NCI-H1436 (cell line): ENCODE measurements at regions not wholly inside any gene's neighbourhood (a gene's known extent, or its start where the extent isn't known, plus 50 kb on each side); places are given as distances from the start of the nearest gene placed in this dataset.
"Not testable (repeated sequence)": the region's sequence is repeated elsewhere in the genome, so short reads cannot be mapped to it uniquely, and the experiment has no call there.

ENCODE experiments used
- DNase-seq: peaks from one replicate; lab custom pipeline; 2025; lab: John Stamatoyannopoulos, UW

DNA sequence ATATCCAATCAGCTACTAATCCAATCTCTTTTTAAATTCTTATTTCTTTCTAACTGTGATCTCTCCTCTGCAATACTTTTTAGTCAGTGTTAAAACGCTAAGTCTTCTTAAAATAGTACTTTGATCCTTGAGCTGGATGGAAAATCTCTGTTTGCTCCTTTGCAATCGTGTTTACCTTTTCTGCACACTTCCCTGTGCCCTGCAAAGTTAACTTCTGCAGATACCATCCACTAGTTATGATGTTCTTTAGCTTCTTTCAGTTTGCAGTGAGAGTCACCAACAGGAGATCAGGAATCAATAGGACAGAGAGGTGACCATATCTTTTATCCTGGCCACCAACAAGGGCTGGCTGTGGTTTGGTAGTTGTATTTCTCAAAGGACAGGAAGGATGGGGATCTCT lies 391.5 kb downstream of the GASK1B start:
- no peak for DNase-seq

DNA sequence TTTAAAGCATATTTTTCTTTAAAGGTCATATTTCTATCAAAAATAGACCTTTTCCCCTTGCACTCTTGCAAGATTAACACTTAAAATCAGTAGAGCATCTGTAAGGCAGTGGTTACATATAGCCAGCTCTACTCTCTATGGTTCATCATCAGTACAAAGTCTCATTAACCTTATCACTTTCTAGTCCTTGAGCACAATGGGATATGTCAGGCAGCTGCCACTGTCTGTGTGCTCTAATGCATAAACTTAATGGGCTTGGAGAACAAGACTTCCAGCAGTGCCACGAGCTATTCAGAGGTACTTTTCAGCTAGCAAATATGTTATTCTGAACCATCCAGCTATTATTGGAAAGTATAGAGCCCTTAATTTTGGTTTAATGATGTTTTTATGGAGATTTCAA lies 393.7 kb downstream of the GASK1B start:
- no peak for DNase-seq

DNA sequence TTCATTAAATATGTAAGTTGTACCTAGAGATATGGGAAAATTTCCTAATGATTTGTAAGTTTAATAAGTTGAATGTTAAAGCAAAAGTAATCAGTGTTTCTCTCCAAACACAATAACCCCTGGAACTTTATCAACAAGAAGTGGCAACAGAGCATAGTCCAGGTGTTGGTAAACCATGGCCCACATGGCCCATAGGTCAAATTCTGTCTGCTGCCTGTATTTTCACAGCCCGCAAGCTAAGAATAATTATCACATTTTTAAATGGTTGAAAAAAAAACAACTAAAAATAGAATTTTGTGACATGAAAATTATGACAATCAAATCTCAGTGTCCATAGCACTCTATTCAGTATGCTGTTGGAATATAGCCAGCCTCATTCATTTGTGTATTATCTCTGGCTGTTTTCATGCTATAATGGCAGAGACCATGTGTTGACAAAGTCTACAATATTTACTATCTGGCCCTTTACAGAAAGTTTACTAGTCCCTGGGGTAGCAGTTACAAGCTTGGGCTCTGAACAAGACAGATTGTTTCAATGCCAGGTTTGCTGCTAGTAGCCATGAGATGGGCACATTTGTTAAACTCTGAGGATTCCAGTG lies 395.8 kb downstream of the GASK1B start:
- DNase-seq: no peak

DNA sequence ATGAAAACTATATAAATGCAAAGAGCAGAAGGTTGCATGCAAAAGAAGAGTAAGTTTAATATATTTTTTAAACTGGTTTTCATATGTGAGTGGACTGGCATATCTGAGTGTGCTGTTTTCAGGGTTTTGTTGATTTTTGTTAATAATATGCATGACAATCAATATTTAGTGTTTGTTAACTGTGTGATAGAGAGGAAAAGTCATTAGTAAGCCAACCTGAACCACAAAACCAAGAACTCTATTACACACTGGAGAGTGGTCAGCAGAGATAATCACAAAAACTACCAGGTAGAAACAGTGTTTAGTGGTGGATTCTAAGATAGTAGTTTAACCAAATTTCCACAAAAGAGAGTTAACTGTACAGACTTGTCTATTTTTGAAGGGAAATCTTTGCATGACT lies 396.9 kb downstream of the GASK1B start:
- no peak for DNase-seq

DNA sequence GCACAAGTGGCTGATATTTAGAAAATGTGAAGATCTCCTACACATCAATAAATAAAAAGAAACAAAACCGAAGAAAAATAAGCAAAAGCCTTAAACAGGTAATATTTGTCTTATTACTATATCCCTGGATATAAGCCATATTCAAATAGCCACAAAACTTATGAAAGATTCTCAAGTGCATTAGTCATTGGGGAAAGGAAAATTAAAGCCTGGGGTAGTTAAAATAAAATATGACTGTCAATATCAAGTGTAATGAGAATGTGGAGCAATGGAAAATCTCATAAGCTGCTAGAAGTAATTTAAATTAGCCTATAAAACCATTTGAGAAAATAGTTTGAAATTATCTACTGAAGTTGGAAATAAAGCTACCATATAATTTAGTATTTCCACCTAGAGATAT lies 399.9 kb downstream of the GASK1B start:
- no peak for DNase-seq

DNA sequence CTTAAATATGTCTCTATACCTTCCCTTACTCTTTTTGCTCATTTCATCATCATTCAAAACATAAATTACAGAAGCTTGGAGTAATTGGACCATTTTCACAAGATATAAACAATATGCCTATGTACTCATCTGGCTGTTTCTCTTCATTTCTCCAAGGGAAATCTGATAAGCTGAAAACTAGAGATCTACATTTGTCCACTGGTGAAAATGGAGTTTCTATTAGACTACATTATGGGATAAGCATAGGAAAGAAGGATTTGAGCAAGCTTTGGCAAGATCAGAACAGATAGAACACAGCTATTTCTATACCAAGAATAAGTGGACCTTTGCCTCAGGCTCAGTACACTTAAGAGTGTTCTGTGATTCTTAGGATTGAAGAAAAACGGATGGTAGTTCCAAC lies 404.4 kb downstream of the GASK1B start:
- DNase-seq: no peak

DNA sequence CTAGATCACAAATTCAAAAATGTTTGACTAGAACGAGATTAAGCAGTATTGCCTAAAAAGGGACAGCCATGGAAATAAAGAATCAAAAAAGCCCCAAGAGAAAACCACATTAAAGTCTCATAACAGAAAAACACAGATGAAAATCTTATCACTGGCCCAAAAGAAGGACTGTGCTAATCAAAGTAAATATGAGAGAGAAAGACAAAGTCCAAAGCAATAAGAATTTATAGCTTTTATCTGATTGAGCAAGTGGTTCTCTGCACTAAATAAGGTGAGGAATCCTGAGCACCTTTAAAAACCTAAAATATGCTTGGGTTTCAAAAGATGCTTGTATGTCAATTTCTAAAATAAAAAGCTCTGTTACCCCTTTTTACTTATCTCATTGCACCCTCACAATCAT lies 409.3 kb downstream of the GASK1B start:
- DNase-seq: no peak

DNA sequence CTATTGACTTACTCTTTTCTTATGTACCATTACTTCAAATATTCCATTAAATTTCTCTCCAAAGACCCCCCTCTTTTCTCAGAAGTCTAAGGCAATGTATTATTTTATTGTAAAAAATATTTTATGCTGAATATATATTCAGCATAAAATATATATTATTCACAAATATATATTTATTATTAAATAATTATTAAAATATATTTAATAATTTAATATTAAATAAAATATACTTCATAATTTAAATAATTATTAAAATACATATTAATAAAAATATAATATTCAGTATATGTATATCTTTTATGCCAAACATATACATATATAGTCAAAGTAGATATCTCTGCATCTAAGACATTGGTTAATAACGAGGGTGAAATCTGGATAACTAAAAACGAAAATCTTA lies 418.4 kb downstream of the GASK1B start:
- DNase-seq: no peak

DNA sequence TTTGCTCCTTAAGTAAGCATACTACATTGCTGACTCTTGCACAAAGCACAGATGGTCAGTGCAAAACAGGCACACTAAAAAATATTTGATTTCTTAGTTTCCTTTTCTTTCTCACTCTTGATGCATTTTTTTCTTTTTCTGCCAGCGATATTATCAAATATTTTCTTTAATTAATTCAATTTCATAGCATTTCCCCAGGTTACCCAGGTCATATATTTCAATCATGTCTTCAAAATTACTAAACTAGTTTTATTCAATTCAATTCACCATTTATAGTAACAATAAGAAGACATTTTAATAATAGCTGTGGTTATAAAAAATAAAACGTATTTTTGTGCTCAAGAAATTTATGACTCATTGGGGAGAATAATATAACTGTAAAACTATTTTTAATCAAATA lies 421.2 kb downstream of the GASK1B start:
- no peak for DNase-seq

DNA sequence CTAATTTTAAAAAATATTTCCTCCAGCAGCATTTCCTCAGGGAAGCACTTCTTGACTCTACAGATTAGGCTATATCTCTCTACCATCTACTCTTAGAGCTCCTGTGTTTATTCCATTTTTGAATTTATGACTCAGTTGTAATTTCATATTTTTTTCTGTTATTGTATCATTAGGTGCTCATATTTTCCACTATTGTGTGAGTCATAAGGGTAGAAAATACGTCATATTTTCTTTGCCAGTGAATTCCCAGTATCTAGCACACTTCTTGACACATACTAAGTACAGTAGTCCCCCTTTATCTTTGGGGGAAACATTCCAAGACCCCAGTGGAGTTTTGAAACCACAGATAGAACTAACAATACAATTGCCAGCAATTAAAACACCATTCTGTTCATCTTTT lies 431.2 kb downstream of the GASK1B start:
- DNase-seq: no peak

DNA sequence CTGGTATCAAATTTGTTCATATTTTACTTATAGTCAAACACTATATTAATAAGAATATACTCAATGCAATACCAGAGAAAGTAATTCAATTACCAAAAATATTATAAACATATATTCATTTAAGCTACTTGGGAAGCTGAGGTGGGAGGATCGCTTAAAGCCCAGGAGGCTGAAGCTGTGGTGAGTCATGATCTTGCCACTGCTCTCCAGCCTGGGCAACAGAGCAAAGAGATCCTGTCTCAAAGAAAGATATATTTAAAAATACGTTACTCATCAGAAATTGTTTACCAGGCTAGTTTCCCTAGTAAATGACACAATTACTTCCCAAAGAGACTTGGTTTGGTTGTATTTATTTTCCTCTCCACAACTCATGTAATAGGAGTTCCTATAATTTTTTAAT lies 433.6 kb downstream of the GASK1B start:
- no peak for DNase-seq

DNA sequence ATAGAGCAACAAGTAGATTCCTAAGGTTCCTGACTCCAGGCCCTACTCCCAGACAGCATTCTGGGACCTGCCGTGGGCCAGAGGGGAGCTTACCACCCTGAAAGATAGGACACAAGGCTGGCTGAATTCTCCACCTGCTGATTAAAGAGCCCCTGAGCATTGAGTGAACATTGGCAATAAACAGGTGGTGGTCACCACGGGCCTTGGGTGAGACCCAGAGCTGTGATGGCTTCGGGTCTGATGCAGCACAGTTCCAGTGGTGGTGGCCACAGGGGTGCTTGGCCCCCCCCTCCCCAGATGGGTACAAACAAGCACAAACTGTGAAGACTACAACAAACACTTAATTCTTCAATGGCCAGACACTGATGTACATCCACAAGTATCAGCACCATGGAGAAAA lies 444.6 kb downstream of the GASK1B start:
- DNase-seq: no peak

DNA sequence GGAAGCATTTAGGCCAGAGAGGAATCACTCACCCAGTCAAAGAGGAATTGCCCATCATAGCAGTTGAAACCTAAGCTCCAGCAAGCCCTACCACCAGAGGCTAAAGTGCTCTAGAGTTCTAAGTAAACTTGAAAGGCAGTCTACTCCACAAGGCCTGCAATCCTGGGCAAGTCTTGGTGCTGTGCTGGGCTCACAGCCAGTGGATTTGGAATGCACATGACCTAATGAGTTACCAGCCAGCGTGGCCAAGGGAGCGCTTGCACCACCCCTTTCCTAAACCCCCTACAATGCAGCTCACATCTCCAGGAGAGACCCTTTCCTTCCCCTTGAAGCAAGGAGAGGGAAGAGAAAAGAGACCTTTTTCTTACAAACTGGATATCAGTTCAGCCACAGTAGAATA lies 445.7 kb downstream of the GASK1B start:
- no peak for DNase-seq

DNA sequence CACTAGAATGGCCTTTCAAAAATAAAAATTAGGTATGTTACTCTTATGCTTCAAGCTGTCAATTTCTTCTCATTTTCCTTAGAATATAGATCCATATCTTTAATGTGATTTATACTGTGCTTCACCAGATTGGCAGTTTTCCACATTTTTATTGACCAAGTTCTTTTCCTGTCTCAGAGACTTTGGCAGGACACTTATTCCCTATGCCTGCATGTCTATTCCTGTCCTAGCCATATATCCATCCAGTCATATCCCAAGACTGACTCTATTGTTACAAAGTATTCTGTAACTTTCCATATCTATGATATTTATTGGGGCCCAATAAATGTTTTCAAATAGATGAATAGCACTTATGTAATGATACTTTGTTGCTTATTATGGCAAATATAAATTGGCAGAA lies 450.7 kb downstream of the GASK1B start:
- no peak for DNase-seq

DNA sequence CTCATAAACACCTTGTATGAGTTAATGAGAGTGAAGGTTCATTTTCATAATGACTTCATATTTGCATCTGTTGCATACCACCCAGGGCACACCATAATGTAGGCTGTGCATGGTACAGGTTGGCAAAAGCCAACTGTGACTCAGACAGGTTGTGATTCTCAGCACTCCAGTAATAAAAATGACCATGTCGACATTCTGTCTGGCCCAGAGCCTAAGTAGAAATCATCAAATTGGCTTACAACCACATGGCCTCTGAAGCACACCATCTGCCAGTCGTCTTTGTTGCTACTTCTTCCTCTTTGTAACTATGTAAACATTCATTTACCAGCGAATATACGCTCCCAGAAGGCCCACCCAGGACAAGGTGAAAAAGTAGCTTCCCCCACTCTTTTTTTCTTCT lies 459.5 kb downstream of the GASK1B start:
- no peak for DNase-seq

DNA sequence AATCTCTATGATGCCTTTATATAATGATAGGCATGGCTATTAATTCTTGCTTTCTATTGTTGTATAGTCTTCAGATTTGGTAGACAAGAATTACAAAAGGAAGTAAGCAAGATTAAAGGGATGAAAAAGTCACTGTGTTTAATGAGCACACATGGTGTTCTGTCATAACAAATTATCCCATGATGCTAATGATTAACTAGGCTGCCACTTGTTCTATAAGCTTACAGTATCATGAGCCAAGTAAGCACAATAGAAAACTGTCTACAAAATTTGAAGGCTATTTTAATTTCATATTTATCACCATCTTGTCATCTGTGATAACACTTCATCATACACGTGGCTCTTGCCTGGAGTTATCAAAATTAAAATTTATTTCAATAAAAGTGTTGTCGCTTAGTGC lies 466.7 kb downstream of the GASK1B start:
- DNase-seq: no peak

DNA sequence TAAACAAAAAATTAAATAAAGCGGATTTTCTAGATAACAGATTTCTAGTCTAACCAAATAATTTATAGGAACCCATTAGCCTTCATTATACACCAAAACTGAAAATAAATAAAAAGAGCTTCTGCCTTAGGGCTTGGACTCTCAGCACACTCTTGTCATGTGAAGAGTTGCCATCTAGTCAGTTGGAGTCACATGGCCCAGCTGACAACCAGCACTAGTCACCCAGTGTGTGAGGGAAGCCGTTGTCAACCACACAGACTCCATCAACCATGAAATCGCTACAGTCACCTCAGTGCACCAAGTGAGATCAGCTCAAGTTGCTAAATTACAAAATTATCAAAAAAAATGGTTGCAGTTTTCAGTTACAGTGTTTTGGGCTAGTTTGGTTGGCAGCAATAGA lies 470.0 kb downstream of the GASK1B start:
- DNase-seq: no peak

DNA sequence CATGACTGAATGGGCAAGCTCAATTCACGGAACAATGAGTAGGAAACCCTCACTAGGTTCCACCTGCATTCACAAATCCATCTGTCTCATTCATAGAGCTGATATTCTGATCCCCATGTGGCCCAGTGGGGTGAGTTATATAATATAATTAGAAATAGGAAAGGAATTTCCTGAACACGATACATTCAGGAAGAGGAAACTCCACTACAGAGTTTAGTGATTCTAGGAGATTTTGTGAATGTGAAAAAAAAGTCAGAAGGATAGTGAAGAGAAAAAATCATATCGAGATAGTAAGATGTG lies 471.2 kb downstream of the GASK1B start:
- DNase-seq: no peak

DNA sequence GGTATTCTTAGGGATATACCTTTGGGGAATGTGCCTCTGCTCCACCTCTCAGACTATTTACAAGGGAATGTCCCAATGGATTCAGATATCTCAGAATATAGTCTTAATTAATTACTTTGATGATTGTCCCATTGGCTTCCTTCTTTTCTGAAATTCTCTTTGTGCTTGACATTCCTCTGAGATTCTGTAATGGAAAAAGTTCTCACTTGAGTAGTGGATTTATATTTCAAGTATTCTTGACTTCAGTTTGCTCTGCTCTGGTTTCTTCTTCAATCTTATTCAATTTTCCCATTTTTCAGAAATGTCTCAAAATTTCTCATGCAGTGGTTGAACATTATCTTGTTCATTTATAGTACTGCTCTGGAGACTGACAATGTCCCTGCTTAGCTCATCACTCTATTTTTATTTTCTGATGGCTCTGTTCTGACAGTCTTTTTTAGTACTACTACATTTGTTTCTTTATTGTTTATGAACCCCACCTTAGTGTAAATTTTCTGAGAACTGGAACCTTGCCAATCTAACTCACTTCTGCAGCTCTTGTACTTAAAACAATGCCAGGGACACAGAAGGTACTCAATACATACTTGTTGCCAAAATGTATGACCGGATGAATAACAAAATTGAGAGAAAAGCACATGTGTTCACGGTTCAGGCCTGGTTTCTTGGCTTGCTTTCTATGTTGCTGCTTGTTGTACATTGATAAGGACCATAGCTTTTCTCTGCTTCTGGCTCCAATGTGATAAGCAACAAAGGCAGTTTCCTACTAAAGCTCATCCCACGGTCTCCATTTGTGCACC lies 471.7 kb downstream of the GASK1B start:
- DNase-seq: no peak

DNA sequence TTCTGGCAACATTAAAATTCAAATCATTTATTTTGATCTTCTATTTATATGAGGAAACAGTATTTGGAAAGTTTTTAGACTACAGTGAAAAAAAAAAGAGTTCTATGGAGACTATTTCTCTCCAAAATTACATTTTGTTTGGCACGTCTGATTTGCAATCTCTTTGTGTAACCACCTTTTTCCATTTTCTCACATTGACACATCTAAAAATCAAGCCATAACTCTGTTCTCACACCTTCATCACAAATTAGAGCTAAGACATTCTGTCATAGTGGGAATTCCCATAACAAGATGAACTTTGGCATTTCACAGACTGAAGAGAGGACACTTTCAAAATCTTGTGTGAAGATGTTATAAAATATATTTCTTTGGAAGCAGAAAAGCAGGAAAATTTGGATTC lies 468.9 kb downstream of the GRIA2 start:
- no peak for DNase-seq

DNA sequence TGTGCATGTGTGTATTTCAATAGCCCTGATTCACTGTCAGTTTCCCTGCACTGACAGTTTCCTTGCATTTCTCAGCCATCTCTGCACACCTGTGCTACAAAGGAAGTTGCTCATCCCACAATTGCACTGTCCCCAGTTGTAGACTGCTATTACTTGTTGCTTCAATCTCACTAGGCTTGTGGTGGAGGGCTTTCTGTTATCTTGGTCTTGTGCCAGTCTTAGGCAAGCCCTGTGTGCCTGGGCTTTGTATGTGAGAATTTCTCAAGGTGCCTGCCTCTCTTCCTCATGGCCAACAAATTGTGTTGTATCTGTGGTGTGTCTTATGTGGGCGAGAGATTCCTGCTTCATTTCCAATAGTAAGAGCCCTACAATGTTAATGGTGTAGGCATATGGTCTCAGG lies 467.4 kb downstream of the GRIA2 start:
- no peak for DNase-seq

DNA sequence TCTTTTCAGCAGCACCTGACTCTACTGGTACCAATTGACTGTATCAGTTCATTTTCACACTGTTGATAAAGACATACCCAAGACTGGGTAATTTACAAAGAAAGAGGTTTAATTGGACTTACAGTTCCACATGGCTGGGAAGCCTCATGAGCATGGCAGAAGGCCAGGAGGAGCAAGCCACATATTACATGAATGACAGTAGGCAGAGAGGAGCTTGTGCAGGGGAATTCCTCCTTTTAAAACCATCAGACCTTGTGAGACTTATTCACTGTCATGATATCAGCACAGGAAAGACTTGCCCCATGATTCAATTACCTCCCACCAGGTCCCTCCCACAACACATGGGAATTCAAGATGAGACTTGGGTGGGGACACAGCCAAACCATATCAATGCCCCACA lies 458.8 kb downstream of the GRIA2 start:
- DNase-seq: not testable (repeated sequence)

DNA sequence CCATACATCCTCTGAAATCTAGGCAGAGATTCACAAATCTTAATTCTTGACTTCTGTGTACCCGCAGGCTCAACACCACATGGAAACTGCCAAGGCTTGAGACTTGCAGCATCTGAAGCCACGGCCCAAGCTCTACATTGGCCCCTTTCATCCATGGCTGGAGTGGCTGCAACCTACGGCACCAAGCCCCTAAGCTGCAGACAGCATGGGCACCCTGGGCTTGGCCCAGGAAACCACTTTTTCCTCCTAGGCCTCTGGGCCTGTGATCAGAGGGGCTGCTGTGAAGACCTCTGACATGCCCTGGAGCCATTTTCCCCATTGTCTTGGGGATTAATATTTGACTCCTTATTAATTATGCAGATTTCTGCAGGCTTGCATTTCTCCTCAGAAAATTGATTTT lies 457.9 kb downstream of the GRIA2 start:
- DNase-seq: no peak

DNA sequence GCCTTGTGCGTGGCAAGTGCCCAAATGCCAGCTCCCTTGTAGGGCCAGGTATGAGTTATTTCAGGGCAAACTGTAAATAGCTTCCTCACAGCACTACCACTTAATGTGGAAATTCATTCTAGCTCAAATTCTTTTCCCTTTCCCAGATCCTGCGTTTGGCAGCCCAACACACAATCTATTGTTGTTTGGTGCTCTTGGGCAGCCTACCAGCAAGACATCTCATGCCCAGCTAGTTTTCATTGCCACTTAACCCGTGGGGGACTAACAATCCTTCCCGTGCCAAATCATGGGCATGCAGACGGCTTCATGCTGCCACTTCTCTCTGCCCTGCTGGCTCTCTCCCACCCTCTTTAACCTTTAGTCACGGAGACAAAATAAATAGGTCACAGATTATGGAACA lies 454.2 kb downstream of the GRIA2 start:
- no peak for DNase-seq
